ENCODE measurements at regions not wholly inside any gene's neighbourhood (a gene's known extent, or its start where the extent isn't known, plus 50 kb on each side); places are given as distances from the start of the nearest gene placed in this dataset.

GRCh38 chr15:88981244-88982215, 68.4 kb upstream of the MFGE8 start:
- no peak for DNase-seq (ENCODE audit: low read depth)
- no peak for TF ChIP-seq CTCF (IDR thresholded peaks at IDR 0.05; ENCODE audit: insufficient read depth, low read depth, low read length, missing control alignments)
- no peak overlapping the region for H3K4me3 ChIP-seq (ENCODE audit: low read depth, low read length)

- TF ChIP-seq CTCF (IDR thresholded peaks at IDR 0.05; ENCODE audit: insufficient read depth, low read depth, low read length, missing control alignments): no peak
- peak; percentile 88 for DNase-seq (ENCODE audit: low read depth)
- no peak overlapping the region for H3K4me3 ChIP-seq (ENCODE audit: low read depth, low read length)
These were observed 69.2 kb upstream of the MFGE8 start for GRCh38 chr15:88982304-88982945.

GRCh38 chr15:88982946-88983342, 69.8 kb upstream of the MFGE8 start:
- H3K4me3 ChIP-seq (ENCODE audit: low read depth, low read length): no peak overlapping the region

GRCh38 chr15:88983861-88984429, 70.8 kb upstream of the MFGE8 start:
- H3K4me3 ChIP-seq (ENCODE audit: low read depth, low read length): no peak overlapping the region
- no peak for TF ChIP-seq CTCF (IDR thresholded peaks at IDR 0.05; ENCODE audit: insufficient read depth, low read depth, low read length, missing control alignments)

More at GRCh38 chr15:88982946-88983342, 69.8 kb upstream of the MFGE8 start:
- DNase-seq (ENCODE audit: low read depth): no peak
- TF ChIP-seq CTCF (IDR thresholded peaks at IDR 0.05; ENCODE audit: insufficient read depth, low read depth, low read length, missing control alignments): no peak

GRCh38 chr15:88985547-88986393, 72.6 kb upstream of the MFGE8 start:
- no peak for TF ChIP-seq CTCF (IDR thresholded peaks at IDR 0.05; ENCODE audit: insufficient read depth, low read depth, low read length, missing control alignments)
- no peak for DNase-seq (ENCODE audit: low read depth)
- H3K4me3 ChIP-seq (ENCODE audit: low read depth, low read length): no peak overlapping the region

More at GRCh38 chr15:88983861-88984429, 70.8 kb upstream of the MFGE8 start:
- DNase-seq (ENCODE audit: low read depth): no peak

GRCh38 chr15:88986949-88987590, 73.9 kb upstream of the MFGE8 start:
- DNase-seq (ENCODE audit: low read depth): no peak
- no peak for TF ChIP-seq CTCF (IDR thresholded peaks at IDR 0.05; ENCODE audit: insufficient read depth, low read depth, low read length, missing control alignments)
- H3K4me3 ChIP-seq (ENCODE audit: low read depth, low read length): no peak overlapping the region
